ENCODE measurements at regions not wholly inside any gene's neighbourhood (a gene's known extent, or its start where the extent isn't known, plus 50 kb on each side); places are given as distances from the start of the nearest gene placed in this dataset.

GRCh38 chr17:71937914-71938313, 182.9 kb upstream of the SOX9 start (continued):
- TF ChIP-seq ERG (CRISPR knock-in tag; IDR thresholded peaks at IDR 0.05) (no peak), ATF3 (CRISPR knock-in tag; conservative IDR thresholded peaks at IDR 0.05) (no peak), CBFB (CRISPR knock-in tag; IDR thresholded peaks at IDR 0.05; ENCODE audit: low read depth) (no peak), MLX (CRISPR knock-in tag; IDR thresholded peaks at IDR 0.05) (no peak), ETV6 (CRISPR knock-in tag; IDR thresholded peaks at IDR 0.05) (no peak), ELF4 (CRISPR knock-in tag; IDR thresholded peaks at IDR 0.05; ENCODE audit: low read depth) (no peak), ZNF671 (CRISPR knock-in tag; IDR thresholded peaks at IDR 0.05) (no peak)

GRCh38 chr17:71938340-71939010, 182.3 kb upstream of the SOX9 start:
- Mint-ChIP-seq H3K27ac (no peak overlapping the region), H3K9me3 (peaks cover under 1% of the 10 kb centered on the region), H3K27me3 (ENCODE audit: low read depth) (no peaks in the 10 kb centered on the region), H3K36me3 (no peaks in the 10 kb centered on the region), H3K4me1 (0 out of 2 replicates have a peak, but pooled peaks cover 5% of the 10 kb centered on the region), H3K4me3 (no peak overlapping the region)
- POLR2A ChIA-PET, result no interaction called here
- DNase-seq (ENCODE audit: low spot score) (no peak), ATAC-seq (no peak)
- CTCF ChIA-PET, result no interaction called here
- no peak for TF ChIP-seq CREB1 (CRISPR knock-in tag; IDR thresholded peaks at IDR 0.05)
- no peak for TF ChIP-seq KAT7 (CRISPR knock-in tag; IDR thresholded peaks at IDR 0.05; ENCODE audit: borderline replicate concordance)
- TF ChIP-seq GTF2I (CRISPR knock-in tag; conservative IDR thresholded peaks at IDR 0.05), result no peak
- TF ChIP-seq NFE2L1 (CRISPR knock-in tag; IDR thresholded peaks at IDR 0.05), result no peak
- TF ChIP-seq IRF1 (CRISPR knock-in tag; IDR thresholded peaks at IDR 0.05), result no peak
- TF ChIP-seq TEAD4 (CRISPR knock-in tag; IDR thresholded peaks at IDR 0.05), result no peak
- no peak for TF ChIP-seq SMAD3 (CRISPR knock-in tag; IDR thresholded peaks at IDR 0.05; ENCODE audit: borderline replicate concordance)
- no peak for TF ChIP-seq ZMAT4 (CRISPR knock-in tag; IDR thresholded peaks at IDR 0.05)
- TF ChIP-seq ETV6 (CRISPR knock-in tag; IDR thresholded peaks at IDR 0.05), result no peak

GRCh38 chr17:71941920-71942319, 178.9 kb upstream of the SOX9 start:
- 0 out of 2 replicates have a peak, but pooled peaks cover 5% of the 10 kb centered on the region for H3K4me1 Mint-ChIP-seq
- CTCF ChIA-PET, result no interaction called here
- no peak overlapping the region for H3K27ac Mint-ChIP-seq
- ATAC-seq (no peak), DNase-seq (ENCODE audit: low spot score) (no peak)
- POLR2A ChIA-PET, result no interaction called here
- no peak overlapping the region for H3K4me3 Mint-ChIP-seq
- peaks cover 33% of the 10 kb centered on the region for H3K9me3 Mint-ChIP-seq
- TF ChIP-seq ATF2 (CRISPR knock-in tag; IDR thresholded peaks at IDR 0.05; ENCODE audit: borderline replicate concordance, low read depth) (no peak), ATF6 (CRISPR knock-in tag; IDR thresholded peaks at IDR 0.05) (no peak), ETV6 (CRISPR knock-in tag; IDR thresholded peaks at IDR 0.05) (no peak), ZNF121 (CRISPR knock-in tag; IDR thresholded peaks at IDR 0.05) (no peak), SP1 (CRISPR knock-in tag; conservative IDR thresholded peaks at IDR 0.05) (no peak), SMAD3 (CRISPR knock-in tag; IDR thresholded peaks at IDR 0.05; ENCODE audit: borderline replicate concordance) (no peak), IRF2 (CRISPR knock-in tag; IDR thresholded peaks at IDR 0.05; ENCODE audit: borderline replicate concordance, low read depth) (no peak), ERG (CRISPR knock-in tag; IDR thresholded peaks at IDR 0.05) (no peak), NFYB (CRISPR knock-in tag; conservative IDR thresholded peaks at IDR 0.05; ENCODE audit: low read depth) (no peak), MXD4 (CRISPR knock-in tag; IDR thresholded peaks at IDR 0.05; ENCODE audit: borderline replicate concordance) (no peak), NR1H2 (CRISPR knock-in tag; IDR thresholded peaks at IDR 0.05) (no peak), MYBL2 (CRISPR knock-in tag; IDR thresholded peaks at IDR 0.05) (no peak), ZNF317 (CRISPR knock-in tag; IDR thresholded peaks at IDR 0.05; ENCODE audit: borderline replicate concordance, low read depth) (no peak), CREB1 (CRISPR knock-in tag; IDR thresholded peaks at IDR 0.05) (no peak), TP53 (CRISPR knock-in tag; IDR thresholded peaks at IDR 0.05) (no peak), ZNF423 (CRISPR knock-in tag; IDR thresholded peaks at IDR 0.05) (no peak)
- H3K36me3 Mint-ChIP-seq, result peaks cover 12% of the 10 kb centered on the region
- H3K27me3 Mint-ChIP-seq (ENCODE audit: low read depth), result no peaks in the 10 kb centered on the region
